ENCODE measurements at regions not wholly inside any gene's neighbourhood (a gene's known extent, or its start where the extent isn't known, plus 50 kb on each side); places are given as distances from the start of the nearest gene placed in this dataset.

DNA sequence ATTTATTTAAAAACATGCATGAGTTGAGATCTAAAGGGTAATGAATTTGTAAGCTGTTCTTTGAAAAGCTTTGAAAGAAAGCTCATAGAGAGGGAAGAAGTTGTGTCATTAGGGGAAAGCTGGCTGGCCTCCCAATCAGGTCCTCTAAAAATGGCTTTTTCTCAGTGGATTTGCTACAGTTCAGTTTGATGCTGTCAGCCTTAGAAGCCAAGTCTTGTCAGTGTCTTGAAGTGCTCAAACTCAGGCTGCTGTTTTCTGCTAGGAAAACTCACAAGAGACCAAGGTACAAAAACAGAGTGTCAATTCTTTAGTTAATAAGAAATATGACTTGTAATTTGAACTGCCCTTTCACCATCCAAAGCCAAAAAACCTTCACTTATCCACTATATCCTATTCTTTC, 243.8 kb downstream of the OTOL1 start (continued):
- TF ChIP-seq ZNF251 (CRISPR knock-in tag; IDR thresholded peaks at IDR 0.05) (no peak), ZNF564 (CRISPR knock-in tag; IDR thresholded peaks at IDR 0.05) (no peak)

DNA sequence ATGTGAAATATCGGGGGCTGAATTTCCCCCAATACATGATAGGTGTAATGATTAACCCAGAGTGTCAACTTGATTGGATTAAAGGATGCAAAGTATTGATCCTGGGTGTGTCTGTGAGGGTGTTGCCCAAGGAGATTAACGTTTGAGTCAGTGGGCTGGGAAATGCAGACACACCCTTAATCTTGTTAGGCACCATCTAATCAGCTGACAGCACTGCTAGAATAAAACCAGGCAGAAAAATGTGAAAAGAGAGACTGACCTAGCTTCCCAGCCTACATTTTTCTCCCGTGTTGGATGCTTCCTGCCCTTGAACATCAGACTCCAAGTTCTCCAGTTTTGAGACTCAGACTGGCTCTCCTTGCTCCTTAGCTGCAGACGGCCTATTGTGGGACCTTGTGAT, 247.8 kb downstream of the OTOL1 start:
- no peaks in the 10 kb centered on the region for H4K20me1 ChIP-seq (ENCODE audit: insufficient read depth, low read length)
- no peaks in the 10 kb centered on the region for H3K79me2 ChIP-seq (ENCODE audit: insufficient read depth, low read length)
- ATAC-seq = no peak
- H3K4me3 ChIP-seq (replicated peaks in 1 of 3; ENCODE audit: insufficient read depth in 1 of 3, low read depth in 2 of 3, low read length in 3 of 3) = no peak overlapping the region
- intact Hi-C loops (cut with micrococcal nuclease; ENCODE audit: unreplicated experiment) = no loop called here
- H3K36me3 ChIP-seq (replicated peaks in 1 of 2; ENCODE audit: control insufficient read depth in 1 of 2, insufficient read depth in 2 of 2, low read length in 2 of 2) = no peaks in the 10 kb centered on the region
- no peak for FAIRE-seq
- ChIA-PET CTCF (ENCODE audit: low intra/inter-chr PET ratio, low total read pairs) (no interaction called here), POLR2A (no interaction called here)
- TF ChIP-seq, protein P1, sequence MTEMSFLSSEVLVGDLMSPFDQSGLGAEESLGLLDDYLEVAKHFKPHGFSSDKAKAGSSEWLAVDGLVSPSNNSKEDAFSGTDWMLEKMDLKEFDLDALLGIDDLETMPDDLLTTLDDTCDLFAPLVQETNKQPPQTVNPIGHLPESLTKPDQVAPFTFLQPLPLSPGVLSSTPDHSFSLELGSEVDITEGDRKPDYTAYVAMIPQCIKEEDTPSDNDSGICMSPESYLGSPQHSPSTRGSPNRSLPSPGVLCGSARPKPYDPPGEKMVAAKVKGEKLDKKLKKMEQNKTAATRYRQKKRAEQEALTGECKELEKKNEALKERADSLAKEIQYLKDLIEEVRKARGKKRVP (CRISPR knock-in tag; IDR thresholded peaks at IDR 0.05) = no peak
- TF ChIP-seq, protein P2, sequence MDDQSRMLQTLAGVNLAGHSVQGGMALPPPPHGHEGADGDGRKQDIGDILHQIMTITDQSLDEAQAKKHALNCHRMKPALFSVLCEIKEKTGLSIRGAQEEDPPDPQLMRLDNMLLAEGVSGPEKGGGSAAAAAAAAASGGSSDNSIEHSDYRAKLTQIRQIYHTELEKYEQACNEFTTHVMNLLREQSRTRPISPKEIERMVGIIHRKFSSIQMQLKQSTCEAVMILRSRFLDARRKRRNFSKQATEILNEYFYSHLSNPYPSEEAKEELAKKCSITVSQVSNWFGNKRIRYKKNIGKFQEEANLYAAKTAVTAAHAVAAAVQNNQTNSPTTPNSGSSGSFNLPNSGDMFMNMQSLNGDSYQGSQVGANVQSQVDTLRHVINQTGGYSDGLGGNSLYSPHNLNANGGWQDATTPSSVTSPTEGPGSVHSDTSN (CRISPR knock-in tag; IDR thresholded peaks at IDR 0.05; ENCODE audit: borderline replicate concordance) = no peak
- TF ChIP-seq PCBP2 (optimal IDR thresholded peaks at IDR 0.05; ENCODE audit: low read depth, low read length, poor library complexity, severe bottlenecking) (no peak), TBL1XR1 (IDR thresholded peaks at IDR 0.05; ENCODE audit: borderline replicate concordance, low read length, partially characterized antibody) (no peak), ZNF547 (CRISPR knock-in tag; IDR thresholded peaks at IDR 0.05) (no peak), ZNF235 (CRISPR knock-in tag; IDR thresholded peaks at IDR 0.05; ENCODE audit: borderline replicate concordance) (no peak), ZNF674 (CRISPR knock-in tag; IDR thresholded peaks at IDR 0.05; ENCODE audit: low read depth) (no peak), NFE2L2 (IDR thresholded peaks at IDR 0.05; ENCODE audit: low read length) (no peak)
- TF ChIP-seq, protein P3, sequence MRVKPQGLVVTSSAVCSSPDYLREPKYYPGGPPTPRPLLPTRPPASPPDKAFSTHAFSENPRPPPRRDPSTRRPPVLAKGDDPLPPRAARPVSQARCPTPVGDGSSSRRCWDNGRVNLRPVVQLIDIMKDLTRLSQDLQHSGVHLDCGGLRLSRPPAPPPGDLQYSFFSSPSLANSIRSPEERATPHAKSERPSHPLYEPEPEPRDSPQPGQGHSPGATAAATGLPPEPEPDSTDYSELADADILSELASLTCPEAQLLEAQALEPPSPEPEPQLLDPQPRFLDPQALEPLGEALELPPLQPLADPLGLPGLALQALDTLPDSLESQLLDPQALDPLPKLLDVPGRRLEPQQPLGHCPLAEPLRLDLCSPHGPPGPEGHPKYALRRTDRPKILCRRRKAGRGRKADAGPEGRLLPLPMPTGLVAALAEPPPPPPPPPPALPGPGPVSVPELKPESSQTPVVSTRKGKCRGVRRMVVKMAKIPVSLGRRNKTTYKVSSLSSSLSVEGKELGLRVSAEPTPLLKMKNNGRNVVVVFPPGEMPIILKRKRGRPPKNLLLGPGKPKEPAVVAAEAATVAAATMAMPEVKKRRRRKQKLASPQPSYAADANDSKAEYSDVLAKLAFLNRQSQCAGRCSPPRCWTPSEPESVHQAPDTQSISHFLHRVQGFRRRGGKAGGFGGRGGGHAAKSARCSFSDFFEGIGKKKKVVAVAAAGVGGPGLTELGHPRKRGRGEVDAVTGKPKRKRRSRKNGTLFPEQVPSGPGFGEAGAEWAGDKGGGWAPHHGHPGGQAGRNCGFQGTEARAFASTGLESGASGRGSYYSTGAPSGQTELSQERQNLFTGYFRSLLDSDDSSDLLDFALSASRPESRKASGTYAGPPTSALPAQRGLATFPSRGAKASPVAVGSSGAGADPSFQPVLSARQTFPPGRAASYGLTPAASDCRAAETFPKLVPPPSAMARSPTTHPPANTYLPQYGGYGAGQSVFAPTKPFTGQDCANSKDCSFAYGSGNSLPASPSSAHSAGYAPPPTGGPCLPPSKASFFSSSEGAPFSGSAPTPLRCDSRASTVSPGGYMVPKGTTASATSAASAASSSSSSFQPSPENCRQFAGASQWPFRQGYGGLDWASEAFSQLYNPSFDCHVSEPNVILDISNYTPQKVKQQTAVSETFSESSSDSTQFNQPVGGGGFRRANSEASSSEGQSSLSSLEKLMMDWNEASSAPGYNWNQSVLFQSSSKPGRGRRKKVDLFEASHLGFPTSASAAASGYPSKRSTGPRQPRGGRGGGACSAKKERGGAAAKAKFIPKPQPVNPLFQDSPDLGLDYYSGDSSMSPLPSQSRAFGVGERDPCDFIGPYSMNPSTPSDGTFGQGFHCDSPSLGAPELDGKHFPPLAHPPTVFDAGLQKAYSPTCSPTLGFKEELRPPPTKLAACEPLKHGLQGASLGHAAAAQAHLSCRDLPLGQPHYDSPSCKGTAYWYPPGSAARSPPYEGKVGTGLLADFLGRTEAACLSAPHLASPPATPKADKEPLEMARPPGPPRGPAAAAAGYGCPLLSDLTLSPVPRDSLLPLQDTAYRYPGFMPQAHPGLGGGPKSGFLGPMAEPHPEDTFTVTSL (CRISPR knock-in tag; IDR thresholded peaks at IDR 0.05; ENCODE audit: borderline replicate concordance) = no peak
- TF ChIP-seq, protein P4, sequence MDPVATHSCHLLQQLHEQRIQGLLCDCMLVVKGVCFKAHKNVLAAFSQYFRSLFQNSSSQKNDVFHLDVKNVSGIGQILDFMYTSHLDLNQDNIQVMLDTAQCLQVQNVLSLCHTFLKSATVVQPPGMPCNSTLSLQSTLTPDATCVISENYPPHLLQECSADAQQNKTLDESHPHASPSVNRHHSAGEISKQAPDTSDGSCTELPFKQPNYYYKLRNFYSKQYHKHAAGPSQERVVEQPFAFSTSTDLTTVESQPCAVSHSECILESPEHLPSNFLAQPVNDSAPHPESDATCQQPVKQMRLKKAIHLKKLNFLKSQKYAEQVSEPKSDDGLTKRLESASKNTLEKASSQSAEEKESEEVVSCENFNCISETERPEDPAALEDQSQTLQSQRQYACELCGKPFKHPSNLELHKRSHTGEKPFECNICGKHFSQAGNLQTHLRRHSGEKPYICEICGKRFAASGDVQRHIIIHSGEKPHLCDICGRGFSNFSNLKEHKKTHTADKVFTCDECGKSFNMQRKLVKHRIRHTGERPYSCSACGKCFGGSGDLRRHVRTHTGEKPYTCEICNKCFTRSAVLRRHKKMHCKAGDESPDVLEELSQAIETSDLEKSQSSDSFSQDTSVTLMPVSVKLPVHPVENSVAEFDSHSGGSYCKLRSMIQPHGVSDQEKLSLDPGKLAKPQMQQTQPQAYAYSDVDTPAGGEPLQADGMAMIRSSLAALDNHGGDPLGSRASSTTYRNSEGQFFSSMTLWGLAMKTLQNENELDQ (CRISPR knock-in tag; IDR thresholded peaks at IDR 0.05; ENCODE audit: borderline replicate concordance) = no peak
- in situ Hi-C loops (cut with HindIII; ENCODE audit: extremely low pct_ligation_motif_present, low pct_unique_long_range_greater_than_20kb) = no loop called here
- no peaks in the 10 kb centered on the region for H3K27me3 ChIP-seq (ENCODE audit: control insufficient read depth in 1 of 2, insufficient read depth in 2 of 2, low read length in 2 of 2)
- H3K9ac ChIP-seq (ENCODE audit: insufficient read depth, low read depth, low read length) = no peak overlapping the region
- H3K9me3 ChIP-seq (ENCODE audit: low read length) = no peaks in the 10 kb centered on the region
- no peak overlapping the region for H3K4me2 ChIP-seq (ENCODE audit: low read depth, low read length)
- WGBS (ENCODE audit: low lambda C conversion rate) = 18% methylated on average over 4 of the region's 4 CpGs
- H3K4me1 ChIP-seq (ENCODE audit: insufficient read depth, low read length) = no peaks in the 10 kb centered on the region
- no peak overlapping the region for H2AFZ ChIP-seq (ENCODE audit: low read length)
- no peak overlapping the region for H3K27ac ChIP-seq (ENCODE audit: extremely low read length, insufficient read depth, low read length)
- no peak for DNase-seq (ENCODE audit: low spot score)
- BruUV-seq (replicated peaks) = no TSS peak

Data from HepG2 (cell line).